ENCODE measurements at regions not wholly inside any gene's neighbourhood (a gene's known extent, or its start where the extent isn't known, plus 50 kb on each side); places are given as distances from the start of the nearest gene placed in this dataset.
"Not testable (repeated sequence)": the region's sequence is repeated elsewhere in the genome, so short reads cannot be mapped to it uniquely, and the experiment has no call there.

GRCh38 chr6:94698773-94699172 is 878.6 kb upstream of the MANEA start:
- no peak for DNase-seq (ENCODE audit: low spot score)

GRCh38 chr6:94687255-94687654 is 890.1 kb upstream of the MANEA start:
- DNase-seq (ENCODE audit: low spot score), result not testable (repeated sequence)

- DNase-seq (ENCODE audit: low spot score), result no peak
Observed at GRCh38 chr6:94683409-94683808, 893.9 kb upstream of the MANEA start.

GRCh38 chr6:94680669-94681212 is 896.6 kb upstream of the MANEA start:
- no peak for DNase-seq (ENCODE audit: low spot score)

- no peak for DNase-seq (ENCODE audit: low spot score)
Observed at GRCh38 chr6:94673251-94673650, 904.1 kb upstream of the MANEA start.

- no peak for DNase-seq (ENCODE audit: low spot score)
Observed at GRCh38 chr6:94670017-94670416, 907.3 kb upstream of the MANEA start.

- DNase-seq (ENCODE audit: low spot score), result no peak
Observed at GRCh38 chr6:94668876-94669275, 908.5 kb upstream of the MANEA start.

- DNase-seq (ENCODE audit: low spot score), result no peak
Observed at GRCh38 chr6:94658929-94659328, 918.4 kb upstream of the MANEA start.

GRCh38 chr6:94651239-94651638 is 926.1 kb upstream of the MANEA start:
- no peak for DNase-seq (ENCODE audit: low spot score)

GRCh38 chr6:94645191-94645590 is 932.1 kb upstream of the MANEA start:
- DNase-seq (ENCODE audit: low spot score), result no peak

- DNase-seq (ENCODE audit: low spot score), result no peak
Observed at GRCh38 chr6:94639564-94639963, 937.8 kb upstream of the MANEA start.

GRCh38 chr6:94636780-94637385 is 940.5 kb upstream of the MANEA start:
- DNase-seq (ENCODE audit: low spot score), result no peak

GRCh38 chr6:94623586-94623985 is 953.7 kb upstream of the MANEA start:
- DNase-seq (ENCODE audit: low spot score), result no peak

- DNase-seq (ENCODE audit: low spot score), result no peak
Observed at GRCh38 chr6:94622783-94623182, 954.6 kb upstream of the MANEA start.

- DNase-seq (ENCODE audit: low spot score), result no peak
Observed at GRCh38 chr6:94600636-94601035, 976.7 kb upstream of the MANEA start.

- DNase-seq (ENCODE audit: low spot score), result no peak
Observed at GRCh38 chr6:94597487-94597886, 979.8 kb upstream of the MANEA start.

- DNase-seq (ENCODE audit: low spot score), result no peak
Observed at GRCh38 chr6:94590416-94590815, 986.9 kb upstream of the MANEA start.

GRCh38 chr6:94588301-94588700 is 989.0 kb upstream of the MANEA start:
- no peak for DNase-seq (ENCODE audit: low spot score)

- DNase-seq (ENCODE audit: low spot score), result no peak
Observed at GRCh38 chr6:94584211-94584610, 993.1 kb upstream of the MANEA start.

GRCh38 chr6:94570581-94570980 is 1006.8 kb upstream of the MANEA start:
- no peak for DNase-seq (ENCODE audit: low spot score)

GRCh38 chr6:94562846-94563245 is 1014.5 kb upstream of the MANEA start:
- DNase-seq (ENCODE audit: low spot score), result no peak

- DNase-seq (ENCODE audit: low spot score), result no peak
Observed at GRCh38 chr6:94559829-94560537, 1017.4 kb upstream of the MANEA start.

GRCh38 chr6:94557207-94557606 is 1020.1 kb upstream of the MANEA start:
- not testable (repeated sequence) for DNase-seq (ENCODE audit: low spot score)

GRCh38 chr6:94548201-94548600 is 1029.1 kb upstream of the MANEA start:
- no peak for DNase-seq (ENCODE audit: low spot score)

Data from ecto neural progenitor cell (in vitro differentiated cells).